Ishikawa (cell line): ENCODE measurements at regions not wholly inside any gene's neighbourhood (a gene's known extent, or its start where the extent isn't known, plus 50 kb on each side); places are given as distances from the start of the nearest gene placed in this dataset.

Experiments
- CEBPB ChIP-seq: IDR thresholded peaks from 2 replicates; pipeline ENCODE4 v1.6.1; 2012
- EP300 ChIP-seq: IDR thresholded peaks from 2 replicates; pipeline ENCODE4 v1.6.1; 2012; ENCODE audit warnings: borderline replicate concordance
- MAX ChIP-seq: IDR thresholded peaks from 2 replicates; pipeline ENCODE4 v1.6.1; 2012
- NFIC ChIP-seq: IDR thresholded peaks from 2 replicates; pipeline ENCODE4 v1.6.1; 2012
- RAD21 ChIP-seq: IDR thresholded peaks from 2 replicates; pipeline ENCODE4 v1.6.1; 2012; ENCODE audit warnings: low read depth
- TAF1 ChIP-seq: IDR thresholded peaks from 2 replicates; pipeline ENCODE4 v1.6.1; 2012; ENCODE audit warnings: low read depth, mild to moderate bottlenecking
- TEAD4 ChIP-seq: IDR thresholded peaks from 2 replicates; pipeline ENCODE4 v1.6.1; 2012
- USF1 ChIP-seq: IDR thresholded peaks from 2 replicates; pipeline ENCODE4 v1.6.1; 2012

- no peak for TF ChIP-seq TAF1
- TF ChIP-seq RAD21: no peak
- TF ChIP-seq TEAD4: no peak
- TF ChIP-seq CEBPB: no peak
- TF ChIP-seq USF1: no peak
- TF ChIP-seq MAX: no peak
- TF ChIP-seq NFIC: no peak
- no peak for TF ChIP-seq EP300
These were observed 198.4 kb downstream of the ZNF621 start for GRCh38 chr3:40723083-40723660.
